OCI-LY7 (cell line): ENCODE measurements at regions not wholly inside any gene's neighbourhood (a gene's known extent, or its start where the extent isn't known, plus 50 kb on each side); places are given as distances from the start of the nearest gene placed in this dataset.

ENCODE experiments used
- BruUV-seq: library from RNA; stranded (reverse); fragments of 400-500 nt; replicated peaks from 2 replicates; lab custom pipeline; 2021; lab: Mats Ljungman, UMichigan
- CTCF ChIA-PET: fragments of 300-600 bp; sonication (Branson Sonifier 250); formaldehyde crosslinking; loops from one replicate; lab custom pipeline; 2022; ENCODE audit warnings: antibody characterized with exemption; ENCODE audit not compliant: unreplicated experiment; lab: Charles Lee
- POLR2A ChIA-PET: fragments of 300-600 bp; sonication (Branson Sonifier 250); formaldehyde crosslinking; loops from one replicate; lab custom pipeline; 2022; ENCODE audit warnings: antibody characterized with exemption; lab: Charles Lee
- DNase-seq: peaks from one replicate; pipeline ENCODE4 v3.0.0-alpha.2; 2015; ENCODE audit warnings: low spot score
- H2AFZ ChIP-seq: fragments of 200-600 bp; sonication (generic), shearing (Covaris generic); 2 replicates; pipeline ENCODE4 v1.6.1; 2014; ENCODE audit warnings: mild to moderate bottlenecking, antibody characterized with exemption, low read length, moderate library complexity
- H3K27ac ChIP-seq: fragments of 200-600 bp; sonication (generic); 2 replicates; pipeline ENCODE4 v1.5.1; 2014; ENCODE audit warnings: mixed run types, low read depth, mild to moderate bottlenecking, moderate library complexity, low read length, inconsistent platforms; ENCODE audit not compliant: poor library complexity, severe bottlenecking
- H3K36me3 ChIP-seq: fragments of 200-600 bp; sonication (generic); 2 replicates; pipeline ENCODE4 v1.6.1; 2014; ENCODE audit warnings: mild to moderate bottlenecking, antibody characterized with exemption, low read length, moderate library complexity, mixed read lengths; ENCODE audit not compliant: insufficient read depth
- H3K4me1 ChIP-seq: fragments of 200-600 bp; sonication (generic); 2 replicates; pipeline ENCODE4 v1.5.1; 2014; ENCODE audit warnings: mild to moderate bottlenecking, low read length; ENCODE audit not compliant: insufficient read depth, poor library complexity, severe bottlenecking
- H3K4me2 ChIP-seq: fragments of 200-600 bp; sonication (generic); 2 replicates; pipeline ENCODE4 v1.6.1; 2014; ENCODE audit warnings: mild to moderate bottlenecking, low read length
- H3K4me3 ChIP-seq: fragments of 200-600 bp; sonication (generic); 2 replicates; pipeline ENCODE4 v1.5.1; 2014; ENCODE audit warnings: mild to moderate bottlenecking, low read depth, low read length; ENCODE audit not compliant: poor library complexity, severe bottlenecking
- H3K79me2 ChIP-seq: fragments of 200-600 bp; sonication (generic); 2 replicates; pipeline ENCODE4 v1.6.1; 2016; ENCODE audit warnings: low read depth, mild to moderate bottlenecking, low read length, moderate library complexity, mixed read lengths; ENCODE audit not compliant: insufficient read depth
- H3K9me2 ChIP-seq: fragments of 200-600 bp; sonication (generic); 2 replicates; pipeline ENCODE4 v1.6.1; 2016; ENCODE audit warnings: mild to moderate bottlenecking, low read length, mixed read lengths; ENCODE audit not compliant: insufficient read depth
- H3K9me3 ChIP-seq: fragments of 200-600 bp; sonication (generic); 2 replicates; pipeline ENCODE4 v1.6.1; 2014; ENCODE audit warnings: mild to moderate bottlenecking, mixed run types, low read length, mixed read lengths
- H4K20me1 ChIP-seq: fragments of 200-600 bp; sonication (generic); 2 replicates; pipeline ENCODE4 v1.6.1; 2014; ENCODE audit warnings: mild to moderate bottlenecking, antibody characterized with exemption, low read length, moderate library complexity, mixed read lengths; ENCODE audit not compliant: insufficient read depth
- EZH2phosphoT487 ChIP-seq: fragments of 200-600 bp; sonication (generic); IDR thresholded peaks from 2 replicates; pipeline ENCODE4 v1.6.1; 2018; ENCODE audit warnings: low read depth, borderline replicate concordance, mild to moderate bottlenecking, mixed run types, antibody characterized with exemption, low read length, moderate library complexity, mixed read lengths
- intact Hi-C: fragments of 100-400 bp; cut with micrococcal nuclease; formaldehyde crosslinking; loops from one replicate; pipeline ENCODE4 v1.10.0; 2022; ENCODE audit not compliant: unreplicated experiment
- TF ChIP-seq, protein P1 (sequence below): fragments of 200-600 bp; sonication (generic); conservative IDR thresholded peaks from 2 replicates; pipeline ENCODE4 v1.5.1; 2014; ENCODE audit warnings: mild to moderate bottlenecking, antibody characterized with exemption, low read length, moderate library complexity, mixed read lengths

DNA sequence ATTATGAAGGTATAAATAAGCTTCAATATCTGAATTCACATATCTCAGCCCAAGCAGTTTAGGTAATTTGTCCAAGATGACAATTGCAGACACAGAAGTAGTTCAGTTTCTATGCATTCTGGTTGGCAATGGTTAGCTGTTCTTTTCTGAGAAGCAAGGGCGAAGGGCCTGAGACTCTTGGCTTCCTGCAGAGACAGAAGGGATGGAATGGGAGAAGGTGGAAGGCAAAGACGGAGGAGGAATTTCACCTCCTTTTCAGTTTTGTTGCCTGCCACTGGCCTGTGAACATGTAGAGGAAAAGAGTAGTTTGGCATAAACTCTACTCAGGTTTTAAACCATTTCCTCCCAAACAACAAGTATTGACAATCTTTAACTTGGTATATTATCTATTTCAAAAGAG lies 180.7 kb upstream of the HS3ST5 start:
- Histone ChIP-seq H3K4me1 (no peaks in the 10 kb centered on the region), H3K27ac (no peak overlapping the region), H3K9me3 (no peaks in the 10 kb centered on the region), H3K4me3 (no peak overlapping the region), H3K79me2 (no peaks in the 10 kb centered on the region), H3K4me2 (no peak overlapping the region), H3K36me3 (no peaks in the 10 kb centered on the region), H3K9me2 (no peaks in the 10 kb centered on the region), H2AFZ (no peak overlapping the region), H4K20me1 (no peaks in the 10 kb centered on the region)
- BruUV-seq: no TSS peak
- no peak for DNase-seq
- ChIA-PET CTCF (no interaction called here), POLR2A (no interaction called here)
- intact Hi-C loops: no loop called here
- TF ChIP-seq, protein P1, sequence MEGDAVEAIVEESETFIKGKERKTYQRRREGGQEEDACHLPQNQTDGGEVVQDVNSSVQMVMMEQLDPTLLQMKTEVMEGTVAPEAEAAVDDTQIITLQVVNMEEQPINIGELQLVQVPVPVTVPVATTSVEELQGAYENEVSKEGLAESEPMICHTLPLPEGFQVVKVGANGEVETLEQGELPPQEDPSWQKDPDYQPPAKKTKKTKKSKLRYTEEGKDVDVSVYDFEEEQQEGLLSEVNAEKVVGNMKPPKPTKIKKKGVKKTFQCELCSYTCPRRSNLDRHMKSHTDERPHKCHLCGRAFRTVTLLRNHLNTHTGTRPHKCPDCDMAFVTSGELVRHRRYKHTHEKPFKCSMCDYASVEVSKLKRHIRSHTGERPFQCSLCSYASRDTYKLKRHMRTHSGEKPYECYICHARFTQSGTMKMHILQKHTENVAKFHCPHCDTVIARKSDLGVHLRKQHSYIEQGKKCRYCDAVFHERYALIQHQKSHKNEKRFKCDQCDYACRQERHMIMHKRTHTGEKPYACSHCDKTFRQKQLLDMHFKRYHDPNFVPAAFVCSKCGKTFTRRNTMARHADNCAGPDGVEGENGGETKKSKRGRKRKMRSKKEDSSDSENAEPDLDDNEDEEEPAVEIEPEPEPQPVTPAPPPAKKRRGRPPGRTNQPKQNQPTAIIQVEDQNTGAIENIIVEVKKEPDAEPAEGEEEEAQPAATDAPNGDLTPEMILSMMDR: no peak
- no peak for TF ChIP-seq EZH2phosphoT487

GRCh38 chr6:114521926-114522325 lies 179.1 kb upstream of the HS3ST5 start:
- TF ChIP-seq EZH2phosphoT487: no peak
- TF ChIP-seq, protein P1: no peak
- intact Hi-C loops: no loop called here
- ChIA-PET POLR2A (interaction anchor here (1.2 kb wide), 1 partner anchor 113 kb away, joined by 3 read pairs; no protein-coding TSS in a partner anchor), CTCF (no interaction called here)
- no peaks in the 10 kb centered on the region for H3K36me3 ChIP-seq
- no peak overlapping the region for H3K4me2 ChIP-seq
- no peaks in the 10 kb centered on the region for H3K9me2 ChIP-seq
- no peak overlapping the region for H2AFZ ChIP-seq
- H3K27ac ChIP-seq: no peak overlapping the region
- H3K79me2 ChIP-seq: no peaks in the 10 kb centered on the region
- H4K20me1 ChIP-seq: no peaks in the 10 kb centered on the region
- H3K4me3 ChIP-seq: no peak overlapping the region
- no TSS peak for BruUV-seq
- DNase-seq: no peak
- H3K9me3 ChIP-seq: no peaks in the 10 kb centered on the region
- no peaks in the 10 kb centered on the region for H3K4me1 ChIP-seq

DNA sequence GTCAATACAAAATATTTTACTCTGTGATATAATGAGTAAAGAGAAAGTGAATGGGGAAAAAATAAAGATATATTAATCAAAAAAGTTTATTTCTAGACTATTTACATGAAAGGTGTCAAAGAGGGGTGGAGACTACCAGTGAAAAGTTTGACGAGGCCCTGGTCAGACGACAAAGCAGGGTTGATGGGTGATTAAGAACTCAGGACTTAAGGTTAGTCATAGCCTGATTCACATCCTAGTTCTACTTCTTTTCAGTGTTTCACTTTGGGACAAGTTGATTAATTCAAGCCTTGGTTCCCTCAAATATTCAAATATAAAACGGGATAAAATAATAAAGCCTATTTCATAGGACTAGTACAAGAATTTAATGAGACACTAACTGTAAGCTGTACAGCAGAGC lies 178.2 kb upstream of the HS3ST5 start:
- no peak for TF ChIP-seq EZH2phosphoT487
- TF ChIP-seq, protein P1: no peak
- no peaks in the 10 kb centered on the region for H3K9me2 ChIP-seq
- no peaks in the 10 kb centered on the region for H3K79me2 ChIP-seq
- H3K36me3 ChIP-seq: no peaks in the 10 kb centered on the region
- no peak overlapping the region for H3K4me3 ChIP-seq
- no peaks in the 10 kb centered on the region for H3K4me1 ChIP-seq
- H3K9me3 ChIP-seq: no peaks in the 10 kb centered on the region
- no peak overlapping the region for H3K27ac ChIP-seq
- BruUV-seq: no TSS peak
- intact Hi-C loops: no loop called here
- ChIA-PET CTCF (no interaction called here), POLR2A (no interaction called here)
- H3K4me2 ChIP-seq: no peak overlapping the region
- DNase-seq: no peak
- no peak overlapping the region for H2AFZ ChIP-seq
- no peaks in the 10 kb centered on the region for H4K20me1 ChIP-seq
